ENCODE measurements at regions not wholly inside any gene's neighbourhood (a gene's known extent, or its start where the extent isn't known, plus 50 kb on each side); places are given as distances from the start of the nearest gene placed in this dataset.

DNA sequence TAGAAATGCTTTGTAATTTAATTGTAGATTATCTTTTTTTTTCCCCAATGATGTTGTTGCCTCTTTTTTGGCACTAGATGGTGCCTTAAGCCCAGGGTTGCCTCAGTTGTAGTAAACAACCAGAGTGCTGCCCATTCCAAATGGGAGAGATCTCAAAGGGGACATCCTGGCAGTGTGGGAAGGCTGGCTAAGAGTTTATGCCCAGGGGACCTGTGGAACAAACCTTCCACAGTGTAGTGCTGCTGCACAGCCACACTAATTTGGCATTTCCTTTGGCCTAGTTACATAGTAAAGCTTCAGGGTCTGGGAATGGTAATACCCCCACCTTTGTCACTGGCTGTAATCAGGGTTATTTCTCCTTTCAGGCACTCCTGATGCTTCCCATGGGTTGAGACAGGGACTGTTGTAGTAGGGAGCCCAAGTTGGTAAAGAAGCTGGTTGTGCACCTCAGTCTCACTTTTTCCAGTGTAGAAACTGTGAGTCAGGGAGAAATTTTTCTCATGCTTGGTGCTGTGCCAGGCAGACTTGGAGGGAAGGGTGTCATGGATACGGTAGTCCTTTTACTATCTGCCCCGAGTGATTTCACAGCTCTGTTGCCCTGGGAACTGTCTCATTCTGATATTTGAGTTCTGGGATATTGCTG lies 177.8 kb upstream of the ECI2 start:
- no peak for DNase-seq

GRCh38 chr6:4311976-4312860 lies 176.8 kb upstream of the ECI2 start:
- DNase-seq, result no peak

GRCh38 chr6:4309540-4309939 lies 174.2 kb upstream of the ECI2 start:
- no peak for DNase-seq

DNA sequence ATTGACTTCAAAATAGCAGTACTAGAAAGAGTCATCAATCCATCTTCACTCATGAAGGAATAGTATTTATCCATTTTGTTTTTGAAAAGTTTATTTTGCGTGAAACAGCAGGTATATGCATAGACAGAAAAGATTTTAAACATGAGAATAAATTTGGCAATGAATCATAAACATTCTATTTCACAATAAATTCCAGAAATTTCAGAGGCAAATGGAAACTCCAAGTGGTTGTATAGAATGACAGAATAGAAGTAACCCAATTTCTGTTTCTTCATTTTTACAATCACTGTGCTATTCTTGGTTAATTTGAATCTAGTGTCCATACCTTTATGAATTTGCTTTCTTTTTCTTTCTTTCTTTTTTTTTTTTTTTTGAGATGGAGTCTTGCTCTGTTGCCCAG lies 173.0 kb upstream of the ECI2 start:
- DNase-seq, result no peak

DNA sequence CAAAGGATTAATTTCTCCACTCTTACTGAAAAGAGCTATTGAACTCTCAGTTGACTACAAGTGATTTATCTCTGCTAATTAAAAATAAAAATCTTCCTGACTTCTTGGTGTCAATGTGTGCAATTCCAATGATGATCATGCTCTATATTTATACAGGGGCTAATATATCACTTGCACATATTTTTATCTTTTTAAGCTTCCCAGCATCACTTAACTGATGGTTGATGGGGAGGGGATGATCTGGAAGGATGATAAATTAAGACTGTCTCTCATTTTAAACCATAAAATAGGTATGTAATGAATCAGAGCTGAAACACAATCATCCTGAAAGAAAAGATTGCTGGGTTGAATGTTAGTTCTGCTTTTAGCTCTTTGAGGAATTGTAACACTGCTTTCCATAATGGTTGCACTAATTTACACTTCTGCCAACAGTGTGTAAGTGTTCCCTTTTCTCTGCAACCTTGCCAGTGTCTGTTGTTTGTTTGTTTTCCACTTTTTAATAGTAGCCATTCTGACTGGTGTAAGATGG lies 169.6 kb upstream of the ECI2 start:
- DNase-seq, result no peak

GRCh38 chr6:4303638-4304037 lies 168.3 kb upstream of the ECI2 start:
- no peak for DNase-seq

DNA sequence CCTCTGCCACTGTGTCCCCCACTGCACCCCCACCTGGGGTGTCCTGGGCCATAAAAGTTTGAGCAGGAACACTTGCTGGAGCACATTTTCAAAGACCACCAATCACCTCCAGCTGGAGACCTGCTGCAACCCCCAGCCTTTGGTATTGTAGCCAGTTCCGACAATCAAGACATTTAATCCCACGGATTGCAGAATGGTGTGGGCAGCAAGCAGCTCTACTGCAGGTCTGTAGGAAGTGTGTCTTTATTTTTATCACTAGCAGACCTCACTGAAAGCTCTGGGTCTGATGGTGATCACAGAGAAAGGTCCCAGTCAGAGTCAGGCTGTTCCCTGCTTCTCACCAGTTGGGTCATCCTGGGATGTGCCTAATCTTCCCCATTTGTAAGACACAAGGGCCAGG lies 167.1 kb upstream of the ECI2 start:
- no peak for DNase-seq

GRCh38 chr6:4301871-4302270 lies 166.5 kb upstream of the ECI2 start:
- no peak for DNase-seq

DNA sequence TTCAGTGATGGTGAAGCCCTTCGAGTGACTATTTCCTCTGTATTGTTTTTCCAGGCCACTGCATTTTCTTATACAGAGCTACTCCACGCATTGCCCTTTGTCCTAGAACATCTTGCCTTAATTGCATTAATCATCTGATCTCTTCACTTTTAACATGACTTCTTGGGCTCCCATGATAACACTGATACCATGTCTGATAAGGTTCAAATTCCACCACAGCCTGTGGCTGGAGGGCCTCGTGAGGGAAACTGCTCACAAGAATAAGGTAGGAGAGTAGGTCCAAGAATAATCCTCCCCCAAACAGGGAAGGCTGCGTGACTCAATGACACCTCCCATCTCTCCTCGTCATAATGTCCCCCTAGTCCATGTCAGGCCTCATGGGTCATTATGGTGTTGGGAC lies 165.5 kb upstream of the ECI2 start:
- DNase-seq, result no peak

GRCh38 chr6:4299476-4299875 lies 164.1 kb upstream of the ECI2 start:
- no peak for DNase-seq

DNA sequence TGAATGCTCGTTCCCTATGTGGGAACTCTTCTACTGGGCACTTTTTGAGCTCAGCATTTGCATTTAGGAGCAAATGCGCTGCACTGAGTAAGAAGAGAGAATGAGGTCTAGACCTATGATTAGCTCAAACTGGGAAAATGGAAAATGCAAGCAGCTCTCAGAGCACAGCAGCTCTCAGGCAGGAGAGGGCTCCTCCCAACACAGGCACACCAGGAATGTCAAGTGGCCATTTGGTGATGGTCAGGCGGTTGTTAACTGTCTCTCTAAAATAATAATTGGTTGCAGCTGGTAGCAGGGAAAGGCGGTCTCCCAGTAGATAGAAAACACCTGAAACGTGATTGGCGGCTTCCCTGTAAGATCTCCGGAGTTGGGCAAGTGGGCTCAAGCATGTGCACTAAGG lies 162.0 kb upstream of the ECI2 start:
- no peak for DNase-seq

DNA sequence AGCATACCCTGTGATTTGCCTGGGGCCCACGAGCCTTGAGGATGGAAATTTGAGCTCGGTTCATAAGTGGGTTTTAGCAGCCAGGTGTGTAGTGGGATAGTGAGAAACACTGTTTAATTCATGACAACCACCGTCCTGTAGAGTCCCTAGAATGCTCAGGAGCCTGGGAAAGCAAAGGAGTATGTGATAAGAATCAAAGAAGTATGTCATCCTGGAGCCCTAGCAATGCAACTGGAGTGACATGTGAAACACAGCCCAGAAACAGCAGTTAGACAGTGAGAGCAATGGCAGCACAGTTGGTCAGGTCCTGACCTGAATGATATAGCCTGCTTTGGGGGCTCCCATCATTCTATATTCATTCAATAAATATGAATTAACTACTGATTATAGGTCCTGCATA lies 161.2 kb upstream of the ECI2 start:
- DNase-seq, result no peak

- no peak for DNase-seq
Observed at GRCh38 chr6:4295783-4296155, 160.4 kb upstream of the ECI2 start.

GRCh38 chr6:4295058-4295782 lies 159.8 kb upstream of the ECI2 start:
- DNase-seq, result no peak

DNA sequence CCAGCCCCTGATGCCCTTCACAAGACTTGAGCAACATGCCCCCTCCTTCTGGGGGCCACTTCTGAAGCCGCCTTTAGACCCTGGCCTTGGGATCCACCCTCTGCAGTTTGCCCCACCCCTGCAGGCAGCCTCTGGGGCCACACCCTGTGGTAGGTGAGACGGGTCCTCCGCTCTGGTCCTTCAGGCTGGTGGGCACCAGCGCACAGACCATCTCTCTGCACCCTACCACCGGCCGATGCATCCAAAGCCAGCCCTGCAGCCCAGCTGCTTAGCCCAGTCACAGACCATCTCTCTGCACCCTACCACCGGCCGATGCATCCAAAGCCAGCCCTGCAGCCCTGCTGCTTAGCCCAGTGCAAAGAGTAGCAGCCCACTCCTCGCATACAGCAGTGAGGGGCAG lies 159.3 kb upstream of the ECI2 start:
- no peak for DNase-seq

DNA sequence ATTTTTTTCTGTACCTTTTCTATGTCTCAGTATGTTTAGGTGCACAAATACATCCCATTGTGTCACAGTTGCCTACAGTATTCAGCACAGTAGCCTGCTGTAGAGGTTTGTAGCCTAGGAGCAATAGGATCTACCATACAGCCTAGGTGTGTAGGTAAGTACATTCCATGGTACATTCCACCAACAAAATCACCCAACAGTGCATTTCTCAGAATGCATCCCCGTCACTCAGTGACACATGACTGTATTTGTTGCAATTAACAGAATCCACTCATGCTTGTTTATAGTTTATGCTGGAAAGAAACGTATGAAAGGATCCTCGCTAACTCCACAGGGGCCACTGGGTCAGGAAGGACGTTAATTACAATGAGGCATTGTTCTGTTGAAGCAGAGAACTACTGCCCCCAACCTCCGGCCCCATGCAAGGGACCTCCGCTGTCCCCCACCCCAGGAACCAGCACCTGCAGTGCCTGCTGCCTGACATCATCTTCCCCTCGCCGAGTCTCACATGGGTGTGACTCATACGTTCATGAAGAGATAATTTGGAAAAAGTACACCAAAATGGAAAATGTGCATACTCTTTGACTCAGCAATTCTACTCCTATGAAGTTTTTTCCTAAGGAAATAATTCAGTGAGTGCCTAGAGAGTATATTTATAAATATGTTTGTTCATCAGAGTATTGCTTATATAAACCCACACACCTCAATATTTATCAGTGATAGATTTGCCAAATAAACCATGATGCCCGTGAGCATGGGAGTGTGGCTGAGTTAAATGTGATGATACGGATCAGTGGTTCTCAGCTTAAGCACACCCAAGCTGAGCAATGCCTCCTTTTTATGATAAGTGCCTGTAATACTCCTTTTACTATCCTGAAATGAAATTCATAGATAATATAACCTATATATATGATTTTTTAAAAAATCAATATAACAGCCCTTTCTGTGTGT lies 156.4 kb upstream of the ECI2 start:
- no peak for DNase-seq

DNA sequence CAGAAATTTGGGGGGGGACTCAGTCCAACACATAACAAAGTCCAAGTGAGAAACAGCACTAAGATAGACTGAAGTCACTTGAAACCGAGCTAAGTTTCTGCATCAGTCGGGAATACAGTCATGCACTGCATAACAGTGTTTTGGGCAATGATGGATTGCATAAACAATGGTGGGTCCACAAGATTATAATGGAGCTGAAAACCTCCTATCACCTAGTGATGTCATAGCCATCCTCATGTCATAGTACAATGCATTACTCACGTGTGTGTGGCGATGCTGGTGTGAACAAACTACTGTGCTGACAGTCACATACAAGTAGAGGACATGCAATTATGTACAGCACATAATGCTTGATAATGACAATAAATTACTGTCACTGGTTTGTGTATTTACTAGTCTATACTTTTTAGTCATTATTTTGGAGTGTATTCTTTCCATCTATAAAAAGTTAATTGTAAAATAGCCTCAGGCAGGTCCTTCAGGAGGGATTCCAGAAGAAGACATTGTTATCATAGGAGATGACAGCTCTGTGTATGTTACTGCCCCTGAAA lies 154.5 kb upstream of the ECI2 start:
- DNase-seq, result no peak

DNA sequence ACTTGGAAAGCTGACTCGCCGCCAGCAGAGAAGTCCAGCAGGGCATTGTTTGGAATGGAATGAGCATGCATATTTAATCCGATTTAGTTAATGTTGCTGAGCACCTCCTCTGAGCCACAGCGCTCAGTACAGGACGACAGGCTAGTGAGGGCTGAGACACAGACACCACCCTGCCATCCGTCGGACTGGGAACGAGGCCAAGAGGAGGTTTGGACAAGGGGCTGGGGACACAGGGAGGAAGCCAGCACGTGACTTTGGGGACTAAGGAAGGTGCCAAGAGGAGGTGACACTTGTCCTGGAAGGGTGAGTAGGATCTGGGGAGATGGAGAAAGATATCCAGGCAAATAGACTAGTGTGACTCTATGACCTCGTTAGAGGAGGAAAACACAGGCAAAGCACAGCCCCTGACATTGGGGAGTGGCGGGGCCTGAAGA lies 152.5 kb upstream of the ECI2 start:
- no peak for DNase-seq

DNA sequence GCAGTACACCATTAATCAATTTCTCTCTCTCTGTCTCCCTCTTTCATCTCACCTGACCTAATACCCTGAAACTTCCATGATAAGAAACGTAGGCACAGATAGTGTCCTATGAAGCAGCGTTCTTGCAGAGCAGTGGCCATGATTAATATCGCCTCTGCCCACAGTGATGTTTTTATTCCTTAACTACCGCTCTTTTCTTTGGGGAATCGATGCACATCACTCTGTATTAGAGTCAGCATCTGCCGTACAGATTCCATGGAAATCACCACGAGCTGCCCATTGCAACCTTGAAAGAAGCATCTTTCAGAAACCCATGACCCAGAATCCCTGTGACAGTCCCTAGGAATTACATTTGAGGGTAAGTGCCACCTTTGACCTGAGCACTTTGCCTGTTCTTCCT lies 152.0 kb upstream of the ECI2 start:
- no peak for DNase-seq

GRCh38 chr6:4282926-4283325 lies 147.6 kb upstream of the ECI2 start:
- no peak for DNase-seq

DNA sequence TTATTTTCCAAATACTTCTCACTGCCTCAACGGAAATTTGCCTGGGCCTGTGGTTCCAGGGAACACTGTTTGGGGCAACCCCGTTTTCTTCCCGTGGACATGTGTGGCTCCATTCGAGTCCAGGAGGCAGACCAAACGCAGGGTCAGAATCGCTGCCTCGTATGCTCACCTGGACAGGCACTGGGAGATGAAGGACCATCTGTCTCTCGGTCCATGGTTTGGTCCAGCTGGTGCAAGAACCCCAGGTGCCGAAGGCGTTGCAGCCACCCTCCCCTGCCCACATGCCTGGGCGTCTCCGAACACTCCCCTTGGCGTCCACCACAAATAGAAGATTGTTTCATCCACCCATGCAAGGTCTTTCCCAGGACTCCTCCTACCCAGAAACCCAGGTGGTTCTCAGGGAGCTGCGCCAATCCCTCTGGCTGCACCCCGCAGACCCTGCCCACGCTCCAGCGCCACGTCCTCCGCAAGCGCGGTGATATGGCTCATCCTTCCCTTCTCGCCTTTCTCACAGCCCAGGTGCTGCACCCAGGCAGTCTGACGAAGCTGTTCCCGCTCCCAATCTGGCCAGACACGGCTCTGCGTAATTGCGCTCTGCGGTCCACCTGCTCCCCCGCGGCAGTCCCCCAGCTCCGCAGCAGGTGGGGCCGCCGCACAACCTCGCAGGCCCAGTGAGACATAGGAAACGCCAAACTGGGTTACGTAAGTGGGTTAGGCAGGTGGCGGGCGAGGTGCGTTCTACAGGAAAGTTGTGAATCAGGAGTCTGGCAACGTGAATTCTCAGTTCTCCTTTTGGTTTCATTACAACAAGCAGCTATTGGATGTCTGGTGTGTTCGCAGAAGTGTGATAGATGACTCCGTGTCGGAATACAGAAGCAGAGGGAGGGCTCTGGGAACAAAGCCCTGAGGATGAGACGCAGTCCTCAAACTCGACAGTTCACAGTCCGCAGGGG lies 146.2 kb upstream of the ECI2 start:
- peak; percentile 22 for DNase-seq
